Fibroblast of skin of back (primary cell): ENCODE measurements at regions not wholly inside any gene's neighbourhood (a gene's known extent, or its start where the extent isn't known, plus 50 kb on each side); places are given as distances from the start of the nearest gene placed in this dataset.
"Not testable (repeated sequence)": the region's sequence is repeated elsewhere in the genome, so short reads cannot be mapped to it uniquely, and the experiment has no call there.

Source experiments
- DNase-seq: peaks from one replicate; pipeline ENCODE4 v3.0.0-alpha.2; 2013

DNA sequence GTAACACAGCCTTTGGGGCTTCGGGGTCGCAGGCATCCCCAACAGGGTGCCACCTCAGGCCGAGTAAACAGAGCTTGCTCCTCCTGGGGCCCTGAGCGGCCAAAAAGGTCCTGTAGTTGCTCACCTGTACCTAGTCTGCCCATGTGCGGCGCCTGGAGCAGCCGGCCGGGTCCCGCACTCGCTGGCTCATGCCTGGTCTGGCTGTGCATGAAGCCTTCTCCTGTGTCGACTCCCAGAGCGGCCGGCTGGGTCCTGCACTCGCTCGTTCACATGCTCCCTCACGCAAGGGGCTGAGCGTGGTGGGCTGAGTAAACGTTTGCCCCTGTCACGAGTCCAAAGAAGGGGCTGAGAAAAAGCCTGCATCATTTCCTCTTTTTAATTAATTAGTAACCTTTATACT lies 162.4 kb upstream of the TUT7 start:
- DNase-seq: no peak

GRCh38 chr9:86515221-86515620 lies 161.0 kb upstream of the TUT7 start:
- no peak for DNase-seq

DNA sequence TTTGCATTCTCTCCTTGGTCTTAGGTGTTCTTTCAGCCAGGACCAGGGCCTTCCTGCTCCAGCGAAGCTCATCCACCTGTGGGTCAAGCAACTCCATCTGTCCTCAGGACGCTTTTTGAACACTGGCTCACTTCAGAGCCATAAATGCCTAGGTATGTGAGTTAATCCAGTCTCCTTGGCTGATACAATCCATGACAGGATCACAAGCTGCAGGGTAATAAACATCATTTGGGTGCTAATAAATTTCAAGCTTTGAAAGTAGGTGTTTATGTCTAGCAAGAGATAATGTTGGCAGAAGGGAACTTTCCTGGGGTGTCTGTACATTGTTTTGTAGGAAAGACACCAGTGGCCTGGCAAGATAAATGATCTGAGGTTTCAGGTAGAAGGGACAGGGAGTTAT lies 159.2 kb upstream of the TUT7 start:
- DNase-seq: no peak

- no peak for DNase-seq
Measured at GRCh38 chr9:86512929-86513328, 158.7 kb upstream of the TUT7 start.

- DNase-seq: no peak
Measured at GRCh38 chr9:86511614-86512360, 157.6 kb upstream of the TUT7 start.

DNA sequence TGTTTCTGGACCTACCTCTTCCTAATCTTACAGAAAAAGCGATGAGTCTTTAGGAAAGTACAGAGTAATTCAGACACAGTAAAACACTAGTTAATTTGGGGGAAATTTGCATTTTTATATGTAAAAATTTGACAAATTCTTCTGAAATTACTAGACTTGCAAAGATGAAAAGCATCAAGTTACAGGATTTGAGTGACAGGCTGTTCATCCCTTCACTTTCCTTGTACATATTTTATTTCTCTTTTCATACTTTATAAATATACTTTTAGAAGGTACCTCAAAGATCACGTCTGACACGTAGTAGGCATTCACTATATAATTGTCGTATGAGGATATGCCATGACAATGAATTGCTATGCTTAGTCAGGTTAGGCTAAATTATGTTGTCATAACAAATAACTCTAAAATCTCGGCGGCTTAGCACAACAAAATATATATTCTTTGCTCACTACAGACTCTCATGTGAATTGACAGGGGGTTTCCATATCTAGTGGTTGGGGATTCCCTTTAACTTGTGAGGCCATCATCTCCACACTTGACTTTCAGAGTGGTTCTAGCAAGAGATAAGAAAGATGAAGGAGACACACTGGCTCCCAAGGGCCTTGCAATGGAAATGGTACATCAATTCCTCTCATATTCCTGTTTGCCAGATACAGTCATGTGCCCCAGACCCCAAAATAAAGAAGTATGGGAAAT lies 154.1 kb upstream of the TUT7 start:
- DNase-seq: no peak

- DNase-seq: no peak
Measured at GRCh38 chr9:86507212-86507630, 153.0 kb upstream of the TUT7 start.

DNA sequence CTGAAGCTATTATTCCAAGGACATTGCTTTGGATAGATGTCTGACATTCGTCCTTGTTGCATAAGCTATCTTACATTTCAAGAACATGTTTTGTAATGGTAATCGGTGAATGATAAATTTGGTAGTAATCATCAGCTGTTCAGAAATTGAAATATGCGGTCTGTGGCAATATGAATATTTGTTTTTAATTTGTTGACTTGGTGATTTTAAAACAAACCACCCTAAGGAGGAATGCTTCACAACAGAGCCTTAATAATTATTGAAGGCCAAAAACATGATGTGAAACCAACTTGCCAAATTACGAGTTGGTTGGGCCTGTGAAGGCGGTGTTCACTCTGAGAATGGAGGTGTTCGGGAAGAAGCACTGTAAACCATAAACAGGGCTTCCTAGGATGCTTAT lies 149.7 kb upstream of the TUT7 start:
- DNase-seq: no peak

DNA sequence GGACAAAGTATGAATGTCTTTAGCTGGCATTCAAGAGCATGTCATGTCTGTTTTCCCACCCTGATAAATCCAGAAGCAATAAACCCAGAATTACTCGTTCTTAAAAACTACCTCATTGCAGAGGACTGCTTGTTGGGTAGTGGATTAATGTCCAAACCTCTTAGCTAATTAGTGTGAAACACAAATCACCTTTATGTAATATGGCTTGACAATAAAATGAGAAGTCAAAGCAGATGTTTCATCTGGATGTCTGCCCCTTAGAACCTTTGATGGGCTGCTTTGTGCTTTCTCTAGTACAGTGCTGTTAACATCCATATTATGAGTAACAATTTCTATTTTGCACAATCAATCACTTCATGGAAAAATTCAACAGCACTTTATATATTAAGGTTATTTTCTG lies 149.1 kb upstream of the TUT7 start:
- DNase-seq: no peak

DNA sequence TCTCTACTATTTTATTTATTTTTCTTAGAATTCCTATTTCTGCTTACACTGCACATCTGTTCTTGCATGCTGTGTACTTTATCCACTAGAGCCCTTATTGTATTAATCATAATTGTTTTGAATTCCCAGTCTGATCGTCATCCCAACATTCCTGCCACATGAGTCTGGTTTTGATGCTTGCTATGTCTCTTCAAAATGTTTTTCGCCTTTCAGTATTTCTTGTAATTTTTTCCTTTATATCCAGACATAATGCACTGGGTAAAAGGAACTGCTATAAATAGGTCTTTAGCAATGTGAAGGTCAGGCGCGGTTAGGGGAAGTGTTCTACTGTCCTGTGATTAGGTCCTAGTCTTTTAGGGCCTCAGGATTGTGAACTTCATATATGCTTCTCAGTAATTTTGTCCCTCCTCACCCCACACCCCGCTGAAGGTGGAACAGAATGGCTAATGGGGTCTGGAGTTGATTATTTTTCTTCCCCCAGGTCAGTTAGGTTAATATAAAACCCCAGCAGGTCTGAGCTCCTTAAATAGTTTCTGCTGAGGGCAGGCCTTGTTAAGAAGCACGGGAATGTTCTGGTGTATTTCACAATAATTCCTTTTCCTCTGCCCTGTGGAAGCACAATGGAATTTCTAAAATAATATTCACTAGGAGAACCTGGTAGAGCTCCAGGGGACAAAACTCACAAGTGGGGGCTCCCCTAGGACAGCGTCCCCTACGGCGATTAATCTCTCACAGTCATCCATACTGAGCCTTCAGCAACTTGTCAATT lies 146.6 kb upstream of the TUT7 start:
- DNase-seq: peak; percentile 97

GRCh38 chr9:86500031-86500430 lies 145.8 kb upstream of the TUT7 start:
- no peak for DNase-seq

GRCh38 chr9:86494644-86495111 lies 140.5 kb upstream of the TUT7 start:
- peak; percentile 83 for DNase-seq

- DNase-seq: no peak
Measured at GRCh38 chr9:86491468-86492266, 137.5 kb upstream of the TUT7 start.

DNA sequence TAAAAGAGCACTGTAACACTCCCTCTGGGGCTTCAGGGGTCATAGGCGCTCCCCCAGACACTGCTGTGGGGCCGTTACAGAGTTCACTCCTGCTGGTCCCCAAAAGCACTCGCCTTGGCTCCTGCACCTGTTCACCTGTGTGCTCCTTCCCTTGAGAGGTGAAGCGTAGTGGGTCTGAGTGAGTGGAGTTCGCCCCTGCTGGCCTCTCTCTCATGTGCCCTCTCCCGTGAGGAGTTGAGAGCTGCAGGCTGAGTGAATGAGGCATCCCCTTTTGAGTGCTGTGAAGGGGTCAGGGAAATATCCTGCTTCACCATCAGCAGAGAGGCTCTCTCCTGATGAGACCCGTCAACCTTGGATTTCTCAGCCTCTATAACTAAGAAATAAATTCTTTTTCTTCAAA lies 134.6 kb upstream of the TUT7 start:
- DNase-seq: no peak

GRCh38 chr9:86488345-86488744 lies 134.1 kb upstream of the TUT7 start:
- no peak for DNase-seq

- DNase-seq: no peak
Measured at GRCh38 chr9:86487838-86488233, 133.6 kb upstream of the TUT7 start.

DNA sequence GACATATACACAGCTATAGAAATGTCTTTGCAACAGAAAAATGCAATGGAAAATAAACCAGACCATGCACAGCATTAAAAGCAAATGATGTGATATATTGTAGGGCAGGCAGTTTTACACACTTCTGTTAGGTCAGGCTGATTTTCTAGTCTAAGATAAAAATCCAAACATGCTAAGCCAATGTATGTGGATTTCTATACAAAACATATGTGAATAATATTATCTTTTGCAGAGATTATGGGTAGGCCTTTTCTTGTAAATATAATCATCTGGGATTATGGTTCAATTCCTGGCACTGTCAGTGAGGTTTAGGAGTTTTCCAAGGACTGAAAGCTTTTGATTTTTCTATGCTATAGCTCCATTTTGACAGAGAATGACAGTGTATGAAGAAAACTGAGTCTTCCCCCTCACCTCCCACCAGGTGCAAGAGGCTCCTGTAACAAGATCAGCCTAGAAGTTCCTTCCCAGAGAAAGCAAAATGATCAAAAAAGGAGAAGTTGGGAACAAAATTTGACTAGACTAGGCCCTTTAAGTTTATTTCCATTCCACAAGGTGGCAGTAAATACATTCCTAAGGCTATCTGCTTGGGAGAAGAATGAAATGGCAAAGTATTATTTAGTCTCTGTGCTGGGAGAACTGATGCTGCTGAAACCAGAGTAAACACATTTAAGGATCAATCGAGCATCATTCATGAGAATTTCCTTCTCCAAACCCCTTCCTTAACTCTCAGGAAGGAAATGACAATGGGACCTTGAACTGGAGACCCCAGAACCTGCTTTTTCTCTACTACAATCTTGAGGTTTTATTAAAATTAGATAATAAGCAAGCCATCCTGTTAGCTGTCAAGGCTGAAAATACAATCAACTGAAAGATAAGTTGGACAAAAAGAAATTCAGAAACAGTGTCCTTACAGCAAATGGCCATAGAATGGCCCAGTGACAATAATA lies 133.0 kb upstream of the TUT7 start:
- peak; percentile 76 for DNase-seq

- DNase-seq: peak; percentile 15
Measured at GRCh38 chr9:86485359-86485758, 131.1 kb upstream of the TUT7 start.

- no peak for DNase-seq
Measured at GRCh38 chr9:86483496-86483895, 129.3 kb upstream of the TUT7 start.

GRCh38 chr9:86481466-86481865 lies 127.3 kb upstream of the TUT7 start:
- no peak for DNase-seq

GRCh38 chr9:86475255-86475654 lies 121.0 kb upstream of the TUT7 start:
- DNase-seq: not testable (repeated sequence)
